ENCODE measurements at regions not wholly inside any gene's neighbourhood (a gene's known extent, or its start where the extent isn't known, plus 50 kb on each side); places are given as distances from the start of the nearest gene placed in this dataset.
"Not testable (repeated sequence)": the region's sequence is repeated elsewhere in the genome, so short reads cannot be mapped to it uniquely, and the experiment has no call there.

DNA sequence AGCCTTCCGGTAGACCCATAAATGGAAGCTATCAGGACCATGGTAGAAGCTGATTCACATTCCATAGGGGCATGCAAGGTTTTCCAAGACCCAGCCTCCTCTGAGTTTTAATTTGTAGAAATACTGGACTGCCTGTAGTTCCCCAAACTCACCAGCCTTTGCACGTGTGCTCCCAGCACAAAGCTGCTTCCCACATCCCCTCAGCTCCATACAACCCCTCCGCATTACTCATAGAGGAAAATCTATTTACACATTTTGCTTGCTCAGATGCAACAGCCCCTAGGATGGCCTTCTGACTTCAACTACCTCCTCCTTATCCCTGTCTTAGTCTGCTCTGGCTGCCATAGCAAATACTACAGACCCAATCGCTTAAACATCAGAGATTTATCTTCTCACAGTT is 336.2 kb downstream of the SETD4 start:
- H3K9me3 ChIP-seq (replicated peaks): peaks cover 10% of the 10 kb centered on the region
- no peaks in the 10 kb centered on the region for H3K4me1 ChIP-seq
- no peak overlapping the region for H3K4me3 ChIP-seq
- no peak overlapping the region for H3K27ac ChIP-seq
- DNase-seq: no peak
- no peaks in the 10 kb centered on the region for H3K36me3 ChIP-seq
- no peaks in the 10 kb centered on the region for H3K27me3 ChIP-seq

DNA sequence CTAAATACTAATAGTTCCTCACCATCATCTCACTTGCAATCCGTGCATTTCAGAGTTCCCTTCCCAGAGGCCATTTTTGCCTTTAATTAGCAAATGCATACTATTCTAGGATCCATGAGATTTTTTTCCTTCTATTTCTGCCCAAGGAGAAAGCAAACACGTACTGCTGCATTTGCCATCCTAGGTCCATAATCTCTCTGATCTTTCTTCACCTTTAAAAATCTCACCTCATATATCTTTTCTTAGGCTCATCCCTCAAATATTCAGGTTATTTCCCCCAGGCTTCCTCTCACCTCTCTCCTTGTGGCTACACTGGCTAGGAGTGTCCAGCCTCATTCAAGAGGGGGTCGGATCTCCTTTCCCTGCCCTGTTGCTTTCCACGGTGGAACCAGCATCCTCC is 338.6 kb downstream of the SETD4 start:
- H3K27me3 ChIP-seq: no peaks in the 10 kb centered on the region
- no peaks in the 10 kb centered on the region for H3K36me3 ChIP-seq
- H3K4me3 ChIP-seq: no peak overlapping the region
- no peak overlapping the region for H3K27ac ChIP-seq
- no peak for DNase-seq
- peaks cover 2% of the 10 kb centered on the region for H3K4me1 ChIP-seq
- peaks cover 8% of the 10 kb centered on the region for H3K9me3 ChIP-seq (replicated peaks)

DNA sequence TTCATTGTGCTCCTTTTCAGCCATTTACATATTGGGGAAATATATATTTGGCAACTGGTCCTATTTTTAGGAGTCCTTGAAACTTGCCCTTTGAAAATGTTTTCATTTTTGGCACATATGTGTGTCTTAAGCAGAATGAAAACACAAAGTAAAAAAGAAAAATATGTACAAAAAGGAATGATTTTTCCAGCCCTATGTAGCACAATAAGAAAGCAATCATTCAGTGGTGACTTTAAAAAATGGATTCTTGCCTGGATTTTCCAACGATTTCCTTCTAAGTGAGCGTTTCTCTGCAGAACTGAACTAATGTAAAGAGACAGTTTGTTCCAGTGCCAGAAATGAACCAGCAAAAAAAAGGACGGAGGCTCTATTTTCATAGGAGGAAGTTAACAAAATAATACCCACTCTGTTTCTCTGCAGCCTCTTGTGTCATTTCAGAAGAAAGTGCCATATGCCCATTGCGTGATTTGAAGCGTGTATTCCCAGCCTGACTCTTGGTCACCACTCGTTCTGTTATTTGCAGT is 340.1 kb downstream of the SETD4 start:
- H3K9me3 ChIP-seq (replicated peaks): peaks cover 1% of the 10 kb centered on the region
- H3K27me3 ChIP-seq: no peaks in the 10 kb centered on the region
- H3K36me3 ChIP-seq: no peaks in the 10 kb centered on the region

DNA sequence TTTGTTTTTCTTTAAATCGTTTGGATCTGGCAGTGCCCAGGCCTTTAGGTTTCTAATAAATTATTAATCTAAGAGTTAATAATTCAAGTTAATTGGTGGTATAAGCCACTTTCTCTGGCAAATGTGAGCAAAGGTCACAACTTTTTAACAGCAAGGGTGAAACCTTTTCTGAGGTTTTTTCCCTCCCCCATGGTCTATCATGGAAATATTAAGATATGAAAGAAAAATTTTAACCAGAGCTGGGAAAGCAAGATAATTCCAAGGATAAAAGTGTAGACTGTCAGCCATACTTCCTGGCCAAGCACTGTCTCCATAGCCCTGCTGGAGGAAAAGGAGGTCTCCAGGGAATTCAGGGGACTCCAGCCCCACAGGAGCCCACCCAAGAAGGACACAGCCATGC is 341.2 kb downstream of the SETD4 start:
- no peaks in the 10 kb centered on the region for H3K27me3 ChIP-seq
- no peak overlapping the region for H3K27ac ChIP-seq
- no peak for DNase-seq
- no peak overlapping the region for H3K4me3 ChIP-seq
- H3K4me1 ChIP-seq: peaks cover 9% of the 10 kb centered on the region
- H3K36me3 ChIP-seq: no peaks in the 10 kb centered on the region
- no peaks in the 10 kb centered on the region; the same call in none of the 2 replicates for H3K9me3 ChIP-seq (replicated peaks)

More for the DNA sequence above, 340.1 kb downstream of the SETD4 start:
- Histone ChIP-seq H3K27ac (no peak overlapping the region), H3K4me3 (no peak overlapping the region), H3K4me1 (peaks cover 9% of the 10 kb centered on the region)
- no peak for DNase-seq

DNA sequence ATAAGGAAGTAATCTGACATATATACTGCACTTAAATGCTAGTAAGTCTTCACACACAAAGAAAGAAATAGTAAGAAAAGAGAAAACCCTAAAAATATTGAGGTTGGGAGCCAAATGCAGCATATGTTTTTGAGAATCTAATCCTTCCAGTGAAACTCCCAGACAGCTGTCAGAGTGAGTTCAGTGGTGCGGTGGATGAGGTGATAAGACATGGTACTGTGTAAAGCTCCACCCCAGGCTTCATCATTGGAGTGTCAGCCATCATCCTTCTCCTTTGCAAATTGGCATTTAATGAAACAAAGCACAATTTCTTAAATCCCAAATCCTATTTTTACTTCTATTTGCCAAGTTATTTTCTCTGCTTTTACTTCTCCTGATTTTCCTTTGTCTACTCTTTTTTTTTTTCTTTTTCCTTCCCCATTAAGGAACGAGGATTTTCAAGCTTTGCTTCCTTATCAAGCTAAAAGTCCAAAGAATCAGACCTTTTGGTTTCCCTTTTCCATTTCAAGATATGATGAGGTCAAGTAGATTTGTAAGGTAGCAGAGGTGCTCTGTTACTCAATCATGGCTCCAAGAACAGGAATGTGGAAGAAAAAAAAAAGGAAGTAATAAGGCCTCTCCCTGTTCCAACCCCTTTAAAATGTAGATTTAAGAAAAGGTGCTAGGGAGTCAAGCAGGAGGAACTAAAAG is 343.3 kb downstream of the SETD4 start:
- DNase-seq: peak; percentile 37 to 59
- Histone ChIP-seq H3K4me1 (peaks cover 9% of the 10 kb centered on the region), H3K27me3 (no peaks in the 10 kb centered on the region), H3K36me3 (no peaks in the 10 kb centered on the region), H3K9me3 (replicated peaks) (no peaks in the 10 kb centered on the region; the same call in none of the 2 replicates), H3K27ac (no peak overlapping the region), H3K4me3 (no peak overlapping the region)

DNA sequence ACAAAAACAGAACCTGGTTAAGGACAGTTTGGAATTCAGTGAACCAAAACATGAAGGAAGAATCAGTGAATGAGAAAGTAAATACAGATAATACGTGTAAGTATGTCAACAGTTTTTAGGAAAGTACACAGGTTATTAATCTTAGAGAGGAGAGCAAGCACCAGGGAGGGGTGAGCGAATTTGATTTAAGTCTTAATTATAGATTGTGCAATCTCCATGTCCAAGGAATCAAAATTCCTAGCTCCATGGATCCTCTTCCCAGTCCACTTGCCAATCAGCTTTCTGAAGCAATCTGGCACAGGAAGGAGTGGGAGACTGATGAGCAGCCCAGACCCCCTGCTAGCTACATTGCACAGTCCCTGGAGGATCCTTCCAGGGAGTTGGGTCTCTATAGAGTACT is 346.4 kb downstream of the SETD4 start:
- H3K9me3 ChIP-seq (replicated peaks): no peaks in the 10 kb centered on the region; the same call in none of the 2 replicates
- no peak for DNase-seq
- H3K36me3 ChIP-seq: no peaks in the 10 kb centered on the region
- H3K27me3 ChIP-seq: no peaks in the 10 kb centered on the region
- H3K27ac ChIP-seq: no peak overlapping the region
- peaks cover 9% of the 10 kb centered on the region for H3K4me1 ChIP-seq
- H3K4me3 ChIP-seq: no peak overlapping the region

DNA sequence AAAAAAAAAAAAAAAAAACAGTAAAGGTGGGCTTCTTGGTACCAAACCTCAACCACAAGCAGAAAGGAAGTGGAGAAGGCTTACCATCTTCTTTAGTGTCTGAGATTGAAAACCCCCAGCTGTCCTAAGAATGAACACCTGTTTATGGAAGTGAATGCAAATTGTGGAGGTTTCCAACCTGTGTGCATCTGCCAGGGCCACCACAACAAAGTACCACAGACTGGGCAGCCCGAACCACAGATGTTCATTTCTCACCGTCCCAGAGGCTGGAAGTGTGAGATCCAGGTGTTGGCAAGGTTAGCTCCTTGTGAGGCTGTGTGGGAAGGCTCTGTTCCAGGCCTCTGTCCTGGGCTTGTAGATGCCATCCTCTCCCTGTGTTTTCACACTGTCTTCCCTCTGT is 348.7 kb downstream of the SETD4 start:
- H3K36me3 ChIP-seq: no peaks in the 10 kb centered on the region
- no peaks in the 10 kb centered on the region for H3K27me3 ChIP-seq
- H3K4me1 ChIP-seq: peaks cover 7% of the 10 kb centered on the region
- no peak overlapping the region for H3K27ac ChIP-seq
- no peaks in the 10 kb centered on the region; the same call in none of the 2 replicates for H3K9me3 ChIP-seq (replicated peaks)
- no peak for DNase-seq
- no peak overlapping the region for H3K4me3 ChIP-seq

DNA sequence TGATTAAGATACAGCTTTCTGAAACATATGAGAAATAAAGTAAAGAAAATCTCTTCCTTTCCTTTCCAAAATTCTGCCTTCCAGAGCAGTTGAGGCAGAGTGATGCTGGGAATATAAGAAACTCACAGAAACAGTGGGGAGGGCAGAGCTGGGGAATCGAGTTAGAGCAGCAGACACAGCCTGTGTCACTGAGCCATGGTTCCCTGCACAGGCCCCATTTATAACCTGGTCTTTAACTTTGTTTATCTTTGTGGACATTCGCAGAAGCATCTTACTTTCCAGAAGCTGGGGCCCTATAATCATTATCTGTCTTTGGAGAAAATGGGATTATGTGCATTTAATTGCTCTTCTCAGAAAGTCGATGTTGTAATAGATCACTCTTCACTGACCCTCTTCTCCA is 349.1 kb downstream of the SETD4 start:
- DNase-seq: no peak
- Histone ChIP-seq H3K9me3 (replicated peaks) (no peaks in the 10 kb centered on the region; the same call in none of the 2 replicates), H3K4me1 (peaks cover 3% of the 10 kb centered on the region; the same call in 1 of the 2 replicates), H3K27me3 (no peaks in the 10 kb centered on the region), H3K27ac (no peak overlapping the region), H3K4me3 (no peak overlapping the region), H3K36me3 (no peaks in the 10 kb centered on the region)

DNA sequence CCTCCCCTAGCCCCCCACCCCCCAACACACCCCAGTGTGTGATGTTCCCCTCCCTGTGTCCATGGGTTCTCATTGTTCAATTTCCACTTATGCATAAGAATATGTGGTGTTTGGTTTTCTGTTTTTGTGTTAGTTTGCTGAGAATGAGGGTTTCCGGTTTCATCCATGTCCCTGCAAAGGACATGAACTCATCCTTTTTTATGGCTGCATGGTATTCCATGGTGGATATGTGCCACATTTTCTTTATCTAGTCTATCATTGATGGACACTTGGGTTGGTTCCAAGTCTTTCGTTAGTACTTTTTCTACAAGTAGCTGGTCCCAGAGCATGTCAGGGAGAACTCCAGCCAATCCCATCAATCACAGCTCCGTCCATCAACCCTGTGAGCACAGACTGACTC is 350.3 kb downstream of the SETD4 start:
- DNase-seq; H3K27me3 ChIP-seq; H3K27ac ChIP-seq; H3K36me3 ChIP-seq; H3K4me3 ChIP-seq; H3K4me1 ChIP-seq; H3K9me3 ChIP-seq (replicated peaks): not testable (repeated sequence)

DNA sequence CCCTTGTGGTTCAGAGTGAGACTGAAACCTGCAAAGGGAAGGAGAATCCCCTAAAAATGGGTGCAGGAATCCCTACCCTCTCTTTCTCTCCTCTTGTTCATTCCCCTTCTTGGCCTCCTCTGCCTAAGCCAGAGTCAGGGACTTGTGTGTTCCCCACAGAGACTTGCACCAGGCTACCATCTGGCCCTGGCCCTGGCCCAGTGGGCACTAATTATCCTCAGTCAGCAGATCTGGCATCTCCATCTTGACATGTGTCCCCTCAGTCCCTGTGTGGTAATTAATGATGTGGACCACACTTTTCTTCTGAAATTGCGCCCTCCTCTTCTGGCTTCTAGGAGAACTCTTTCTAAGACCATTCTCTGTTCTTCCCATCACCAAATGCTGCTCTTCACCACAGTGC is 354.4 kb downstream of the SETD4 start:
- Histone ChIP-seq H3K4me3 (no peak overlapping the region), H3K4me1 (no peaks in the 10 kb centered on the region), H3K27me3 (no peaks in the 10 kb centered on the region), H3K27ac (no peak overlapping the region), H3K9me3 (replicated peaks) (no peaks in the 10 kb centered on the region), H3K36me3 (no peaks in the 10 kb centered on the region)
- no peak for DNase-seq

DNA sequence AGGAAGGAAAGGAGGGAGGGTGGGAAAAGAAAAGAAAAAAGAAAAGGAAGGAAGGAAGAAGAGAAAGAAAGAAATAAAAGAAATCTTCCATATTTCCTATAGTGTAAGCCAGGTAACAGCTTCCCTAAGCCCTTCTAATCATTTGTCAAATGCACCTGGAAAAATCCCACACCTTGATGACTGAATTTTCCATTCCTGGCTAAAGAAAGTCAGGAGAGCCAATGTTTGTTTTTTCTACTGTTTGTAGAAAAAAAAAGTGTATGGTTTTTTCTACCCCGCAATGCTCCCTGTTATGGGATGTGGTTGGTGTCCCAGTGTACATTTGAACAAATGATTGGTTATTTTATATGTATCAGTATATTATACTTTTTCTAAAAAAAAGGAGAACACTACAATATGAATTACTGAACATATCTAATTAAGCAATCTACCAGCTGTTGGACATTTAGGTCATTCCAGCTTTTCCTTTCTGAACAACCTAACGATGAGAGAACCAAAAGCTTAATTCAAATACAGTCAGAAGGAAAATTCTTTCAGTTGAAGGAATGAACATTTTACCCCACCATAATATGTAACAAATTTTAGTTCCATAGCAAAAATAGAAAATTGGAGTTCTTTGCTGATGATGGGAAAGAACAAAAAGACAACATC is 355.0 kb downstream of the SETD4 start:
- H3K4me1 ChIP-seq: no peaks in the 10 kb centered on the region
- no peak for DNase-seq
- H3K27me3 ChIP-seq: no peaks in the 10 kb centered on the region
- no peaks in the 10 kb centered on the region for H3K9me3 ChIP-seq (replicated peaks)
- H3K4me3 ChIP-seq: no peak overlapping the region
- no peaks in the 10 kb centered on the region for H3K36me3 ChIP-seq
- no peak overlapping the region for H3K27ac ChIP-seq

DNA sequence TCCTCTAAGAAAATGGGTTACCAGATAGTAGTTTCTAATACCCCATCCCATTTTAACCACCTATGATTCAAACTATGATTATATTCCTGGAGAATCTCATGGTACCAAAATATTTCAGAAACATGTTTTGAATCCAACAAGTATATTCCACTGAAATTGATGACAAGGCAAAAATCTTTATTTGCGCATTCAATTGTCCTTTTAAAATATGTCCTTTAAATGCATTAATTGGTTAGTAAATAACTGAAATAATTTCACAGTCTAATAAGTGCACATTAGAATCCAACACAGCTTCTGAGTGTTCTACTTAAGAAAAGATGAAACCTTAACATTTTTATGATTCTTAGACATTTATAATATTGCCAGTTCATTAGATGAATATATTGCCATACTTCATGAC is 356.6 kb downstream of the SETD4 start:
- Histone ChIP-seq H3K9me3 (replicated peaks) (no peaks in the 10 kb centered on the region), H3K36me3 (no peaks in the 10 kb centered on the region), H3K4me3 (no peak overlapping the region), H3K4me1 (no peaks in the 10 kb centered on the region), H3K27me3 (no peaks in the 10 kb centered on the region), H3K27ac (no peak overlapping the region)
- no peak for DNase-seq

DNA sequence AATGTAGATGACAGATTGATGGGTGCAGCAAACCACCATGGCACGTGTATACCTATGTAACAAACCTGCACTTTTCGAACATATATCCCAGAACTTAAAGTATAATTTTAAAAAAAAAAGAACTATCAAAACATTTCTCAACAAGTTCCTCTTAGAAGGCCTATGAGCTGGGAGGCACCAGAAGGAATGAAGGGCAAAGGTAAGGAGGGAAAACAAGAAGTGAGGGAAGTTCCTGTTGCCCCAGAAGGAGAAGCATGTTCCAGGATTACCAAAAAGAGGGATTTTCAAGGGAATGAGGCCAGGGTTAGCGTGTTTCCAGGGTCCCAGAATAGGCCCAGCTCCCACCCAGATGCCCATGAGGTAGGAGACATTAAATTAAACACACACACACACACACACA is 361.0 kb downstream of the SETD4 start:
- Histone ChIP-seq H3K9me3 (replicated peaks) (no peaks in the 10 kb centered on the region), H3K27me3 (no peaks in the 10 kb centered on the region), H3K4me1 (peaks cover 16% of the 10 kb centered on the region), H3K36me3 (no peaks in the 10 kb centered on the region), H3K4me3 (no peak overlapping the region), H3K27ac (no peak overlapping the region)
- DNase-seq: no peak

DNA sequence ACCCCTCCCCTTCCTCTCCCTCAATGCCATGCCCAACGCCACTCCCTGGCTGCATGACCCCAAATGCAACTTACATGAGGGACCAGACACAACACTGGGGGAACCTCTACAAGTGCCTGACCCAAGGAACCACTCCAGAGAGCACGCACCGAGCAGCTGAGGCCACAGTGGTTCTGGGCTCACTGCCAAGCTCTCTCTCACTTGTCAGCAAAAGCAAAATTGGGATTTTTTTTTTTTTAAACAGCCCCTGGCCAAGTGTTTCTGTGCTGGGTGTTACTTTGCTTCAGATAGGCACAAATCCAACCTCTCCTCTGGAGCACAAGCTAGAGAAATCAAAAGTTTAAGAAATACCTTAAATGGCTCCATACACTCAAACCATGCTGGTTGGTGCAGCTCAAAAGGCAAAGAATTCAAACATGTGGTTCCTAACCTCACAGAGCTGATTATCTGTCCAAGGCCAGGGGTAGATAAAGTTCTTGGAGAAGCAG is 363.0 kb downstream of the SETD4 start:
- H3K27ac ChIP-seq: no peak overlapping the region
- DNase-seq: peak; percentile 84 to 88

DNA sequence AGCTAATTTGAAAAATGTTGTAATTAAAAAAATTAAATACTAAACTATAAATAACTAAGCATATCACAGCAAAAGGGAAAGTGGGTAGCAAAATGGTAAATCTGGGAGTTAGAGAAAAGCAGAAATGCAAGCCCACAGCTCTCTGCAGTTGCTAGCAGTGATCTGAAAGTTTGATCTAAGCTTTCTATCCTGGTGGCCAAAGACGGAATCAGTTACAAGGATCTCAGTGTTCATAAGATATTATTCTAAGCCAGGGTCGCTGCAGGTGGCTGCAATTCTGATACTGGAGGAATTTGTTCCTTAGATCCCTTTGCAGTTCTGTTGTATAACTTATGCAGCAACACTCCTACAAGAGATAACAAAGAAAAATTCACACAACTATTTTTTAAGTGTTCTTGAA is 363.7 kb downstream of the SETD4 start:
- DNase-seq: peak in 1 of 2 experiments; percentile 40
- Histone ChIP-seq H3K4me3 (no peak overlapping the region), H3K27me3 (no peaks in the 10 kb centered on the region), H3K9me3 (replicated peaks) (no peaks in the 10 kb centered on the region), H3K4me1 (peaks cover 16% of the 10 kb centered on the region), H3K27ac (no peak overlapping the region), H3K36me3 (no peaks in the 10 kb centered on the region)

More for the DNA sequence above, 363.0 kb downstream of the SETD4 start:
- H3K4me1 ChIP-seq: peaks cover 16% of the 10 kb centered on the region
- H3K27me3 ChIP-seq: no peaks in the 10 kb centered on the region
- no peaks in the 10 kb centered on the region for H3K36me3 ChIP-seq
- H3K4me3 ChIP-seq: no peak overlapping the region
- no peaks in the 10 kb centered on the region for H3K9me3 ChIP-seq (replicated peaks)

Measured in SJCRH30 (cell line).